K562 (cell line): ENCODE measurements at regions not wholly inside any gene's neighbourhood (a gene's known extent, or its start where the extent isn't known, plus 50 kb on each side); places are given as distances from the start of the nearest gene placed in this dataset.

Experiments used
- DNMT1 ChIP-seq: fragments of 450-650 bp; IDR thresholded peaks from 2 replicates; pipeline ENCODE4 v1.6.1; 2016; ENCODE audit warnings: antibody characterized with exemption, mild to moderate bottlenecking
- HNRNPUL1 ChIP-seq: fragments of 200-400 bp; formaldehyde crosslinking; IDR thresholded peaks from 2 replicates; pipeline ENCODE4 v1.6.1; 2017; ENCODE audit warnings: low read length
- KDM5B ChIP-seq: fragments of 200-600 bp; sonication (generic); IDR thresholded peaks from 2 replicates; pipeline ENCODE4 v1.6.1; 2012; ENCODE audit warnings: low read depth, mild to moderate bottlenecking, moderate library complexity, low read length, control low read depth, inconsistent platforms; ENCODE audit not compliant: insufficient replicate concordance
- MAZ ChIP-seq, 2 experiments: fragments of 450-650 bp in 1 of 2; sonication (generic) in 1 of 2; formaldehyde crosslinking; IDR thresholded peaks in 1 of 2; conservative IDR thresholded peaks in 1 of 2; 2 replicates each; pipeline versions ENCODE4 v1.4.0 to v1.5.0; 2020; ENCODE audit warnings: mild to moderate bottlenecking in 1 of 2, missing genetic modification reagents in 1 of 2
- MTF1 ChIP-seq: fragments of 250-450 bp; sonication (Bioruptor Pico); IDR thresholded peaks from 2 replicates; pipeline ENCODE4 v1.9.0; 2021; ENCODE audit warnings: moderate library complexity, mild to moderate bottlenecking, inconsistent platforms, borderline replicate concordance
- POLR2A ChIP-seq: fragments of 450-650 bp; conservative IDR thresholded peaks from 2 replicates; pipeline ENCODE4 v1.6.1; 2016
- YBX1 ChIP-seq: fragments of 450-650 bp; IDR thresholded peaks from 2 replicates; pipeline ENCODE4 v1.7.1; 2016; ENCODE audit warnings: mild to moderate bottlenecking
- ZNF274 ChIP-seq: IDR thresholded peaks from 2 replicates; pipeline ENCODE4 v1.6.1; 2011; ENCODE audit warnings: low read depth, mild to moderate bottlenecking, low read length, moderate library complexity, borderline replicate concordance
- TF ChIP-seq, protein P1 (sequence below): sonication (generic); formaldehyde crosslinking; IDR thresholded peaks from 2 replicates; pipeline ENCODE4 v1.8.0; 2022; ENCODE audit warnings: mild to moderate bottlenecking, low read depth, missing genetic modification reagents
- TF ChIP-seq, protein P2 (sequence below): sonication (generic); formaldehyde crosslinking; IDR thresholded peaks from 2 replicates; pipeline ENCODE4 v1.8.0; 2022; ENCODE audit warnings: missing genetic modification reagents, mild to moderate bottlenecking, borderline replicate concordance
- TF ChIP-seq, protein P3 (sequence below), 3 experiments: IDR thresholded peaks in 2 of 3; conservative IDR thresholded peaks in 1 of 3; 2 replicates each; pipeline ENCODE4 v1.5.1; 2011 to 2012; ENCODE audit warnings: low read length in 3 of 3, mild to moderate bottlenecking in 3 of 3, control low read depth in 2 of 3, improper control_type of control experiment in 1 of 3, inconsistent platforms in 1 of 3, low read depth in 1 of 3, mixed read lengths in 1 of 3, moderate library complexity in 1 of 3; ENCODE audit not compliant: insufficient read depth in 2 of 3

DNA sequence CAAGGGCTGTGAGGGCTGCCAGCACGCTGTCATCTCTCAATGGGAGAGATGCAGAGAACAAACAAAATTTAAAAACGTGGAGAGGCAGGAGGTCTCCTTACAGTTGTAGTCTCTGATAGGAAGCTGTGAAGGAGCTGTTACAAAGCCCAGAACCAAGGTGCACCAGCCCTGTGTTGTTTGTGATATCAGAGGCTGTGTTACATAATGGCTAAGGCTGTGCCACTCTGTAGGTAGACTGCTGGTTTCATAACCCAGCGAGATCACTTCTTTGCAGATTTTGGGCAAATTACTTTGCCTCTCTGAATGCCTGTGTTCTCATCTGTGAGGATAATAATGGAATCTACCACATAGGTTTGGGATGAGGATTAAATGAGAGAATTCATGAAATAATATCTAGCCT is 1480.7 kb upstream of the WWC1 start:
- no peak for TF ChIP-seq MAZ (CRISPR knock-in tag; conservative IDR thresholded peaks at IDR 0.05 in 1 of 2, IDR thresholded peaks at IDR 0.05 in 1 of 2)
- TF ChIP-seq YBX1 = no peak
- TF ChIP-seq DNMT1 = no peak
- no peak for TF ChIP-seq HNRNPUL1
- TF ChIP-seq, protein P1, sequence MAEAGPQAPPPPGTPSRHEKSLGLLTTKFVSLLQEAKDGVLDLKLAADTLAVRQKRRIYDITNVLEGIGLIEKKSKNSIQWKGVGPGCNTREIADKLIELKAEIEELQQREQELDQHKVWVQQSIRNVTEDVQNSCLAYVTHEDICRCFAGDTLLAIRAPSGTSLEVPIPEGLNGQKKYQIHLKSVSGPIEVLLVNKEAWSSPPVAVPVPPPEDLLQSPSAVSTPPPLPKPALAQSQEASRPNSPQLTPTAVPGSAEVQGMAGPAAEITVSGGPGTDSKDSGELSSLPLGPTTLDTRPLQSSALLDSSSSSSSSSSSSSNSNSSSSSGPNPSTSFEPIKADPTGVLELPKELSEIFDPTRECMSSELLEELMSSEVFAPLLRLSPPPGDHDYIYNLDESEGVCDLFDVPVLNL (CRISPR knock-in tag) = no peak
- TF ChIP-seq POLR2A = no peak
- TF ChIP-seq, protein P2, sequence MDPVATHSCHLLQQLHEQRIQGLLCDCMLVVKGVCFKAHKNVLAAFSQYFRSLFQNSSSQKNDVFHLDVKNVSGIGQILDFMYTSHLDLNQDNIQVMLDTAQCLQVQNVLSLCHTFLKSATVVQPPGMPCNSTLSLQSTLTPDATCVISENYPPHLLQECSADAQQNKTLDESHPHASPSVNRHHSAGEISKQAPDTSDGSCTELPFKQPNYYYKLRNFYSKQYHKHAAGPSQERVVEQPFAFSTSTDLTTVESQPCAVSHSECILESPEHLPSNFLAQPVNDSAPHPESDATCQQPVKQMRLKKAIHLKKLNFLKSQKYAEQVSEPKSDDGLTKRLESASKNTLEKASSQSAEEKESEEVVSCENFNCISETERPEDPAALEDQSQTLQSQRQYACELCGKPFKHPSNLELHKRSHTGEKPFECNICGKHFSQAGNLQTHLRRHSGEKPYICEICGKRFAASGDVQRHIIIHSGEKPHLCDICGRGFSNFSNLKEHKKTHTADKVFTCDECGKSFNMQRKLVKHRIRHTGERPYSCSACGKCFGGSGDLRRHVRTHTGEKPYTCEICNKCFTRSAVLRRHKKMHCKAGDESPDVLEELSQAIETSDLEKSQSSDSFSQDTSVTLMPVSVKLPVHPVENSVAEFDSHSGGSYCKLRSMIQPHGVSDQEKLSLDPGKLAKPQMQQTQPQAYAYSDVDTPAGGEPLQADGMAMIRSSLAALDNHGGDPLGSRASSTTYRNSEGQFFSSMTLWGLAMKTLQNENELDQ (CRISPR knock-in tag) = no peak
- no peak for TF ChIP-seq KDM5B
- TF ChIP-seq, protein P3, sequence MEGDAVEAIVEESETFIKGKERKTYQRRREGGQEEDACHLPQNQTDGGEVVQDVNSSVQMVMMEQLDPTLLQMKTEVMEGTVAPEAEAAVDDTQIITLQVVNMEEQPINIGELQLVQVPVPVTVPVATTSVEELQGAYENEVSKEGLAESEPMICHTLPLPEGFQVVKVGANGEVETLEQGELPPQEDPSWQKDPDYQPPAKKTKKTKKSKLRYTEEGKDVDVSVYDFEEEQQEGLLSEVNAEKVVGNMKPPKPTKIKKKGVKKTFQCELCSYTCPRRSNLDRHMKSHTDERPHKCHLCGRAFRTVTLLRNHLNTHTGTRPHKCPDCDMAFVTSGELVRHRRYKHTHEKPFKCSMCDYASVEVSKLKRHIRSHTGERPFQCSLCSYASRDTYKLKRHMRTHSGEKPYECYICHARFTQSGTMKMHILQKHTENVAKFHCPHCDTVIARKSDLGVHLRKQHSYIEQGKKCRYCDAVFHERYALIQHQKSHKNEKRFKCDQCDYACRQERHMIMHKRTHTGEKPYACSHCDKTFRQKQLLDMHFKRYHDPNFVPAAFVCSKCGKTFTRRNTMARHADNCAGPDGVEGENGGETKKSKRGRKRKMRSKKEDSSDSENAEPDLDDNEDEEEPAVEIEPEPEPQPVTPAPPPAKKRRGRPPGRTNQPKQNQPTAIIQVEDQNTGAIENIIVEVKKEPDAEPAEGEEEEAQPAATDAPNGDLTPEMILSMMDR (IDR thresholded peaks at IDR 0.05 in 2 of 3, conservative IDR thresholded peaks at IDR 0.05 in 1 of 3; ENCODE audit: insufficient read depth in 2 of 3, low read depth in 1 of 3, low read length in 3 of 3) = no peak
- TF ChIP-seq ZNF274 = no peak
- TF ChIP-seq MTF1 = no peak
